Endothelial cell of umbilical vein (primary cell): ENCODE measurements at regions not wholly inside any gene's neighbourhood (a gene's known extent, or its start where the extent isn't known, plus 50 kb on each side); places are given as distances from the start of the nearest gene placed in this dataset.

Experiments
- BruUV-seq: library from RNA; stranded (reverse); fragments of 400-500 nt; replicated peaks from 2 replicates; lab custom pipeline; 2021; lab: Mats Ljungman, UMichigan
- CTCF ChIA-PET: fragments of 300-600, 350-600 bp; sonication (Branson Sonifier 250); formaldehyde crosslinking; loops from one replicate; lab custom pipeline; 2021; ENCODE audit warnings: antibody characterized with exemption, inconsistent platforms; lab: Charles Lee
- POLR2A ChIA-PET: fragments of 300-600, 350-600 bp; sonication (Branson Sonifier 250); formaldehyde crosslinking; loops from one replicate; lab custom pipeline; 2021; ENCODE audit warnings: antibody characterized with exemption, inconsistent platforms; lab: Charles Lee
- DNase-seq: peaks from one replicate; pipeline ENCODE4 v3.0.0-alpha.2; 2011; ENCODE audit warnings: low read depth, low spot score
- FAIRE-seq: peaks from 2 replicates; lab custom pipeline; 2011; peaks lifted over from hg19 to GRCh38; lab: Jason Lieb, UNC
- H2AFZ ChIP-seq: 2 replicates; pipeline ENCODE4 v1.6.0; 2012; ENCODE audit warnings: low read depth, low read length, control low read depth, inconsistent platforms
- H3K27ac ChIP-seq: 2 replicates; pipeline ENCODE4 v1.5.1; 2011; ENCODE audit warnings: low read depth, mild to moderate bottlenecking, control low read depth, low read length, moderate library complexity; ENCODE audit not compliant: insufficient read depth
- H3K27me3 ChIP-seq, 2 experiments: 2 replicates each; pipeline versions ENCODE4 v1.6.0 to v1.6.1; 2011; ENCODE audit warnings: low read length in 2 of 2, mixed read lengths in 1 of 2; ENCODE audit not compliant: control insufficient read depth in 2 of 2, insufficient read depth in 2 of 2
- H3K36me3 ChIP-seq, 2 experiments: 2 replicates in 1 of 2; 3 replicates in 1 of 2; pipeline ENCODE4 v1.5.1; 2011; ENCODE audit warnings: low read length in 2 of 2, mild to moderate bottlenecking in 1 of 2, moderate library complexity in 1 of 2; ENCODE audit not compliant: control insufficient read depth in 2 of 2, insufficient read depth in 2 of 2; ENCODE audit errors: extremely low read depth in 1 of 2
- H3K4me1 ChIP-seq: 3 replicates; pipeline ENCODE4 v1.5.1; 2011; ENCODE audit warnings: mild to moderate bottlenecking, low read length; ENCODE audit not compliant: control insufficient read depth, insufficient read depth; ENCODE audit errors: extremely low read depth
- H3K4me2 ChIP-seq: 2 replicates; pipeline ENCODE4 v1.6.1; 2011; ENCODE audit warnings: low read length, control low read depth, mixed read lengths; ENCODE audit not compliant: insufficient read depth
- H3K4me3 ChIP-seq, 3 experiments: fragments of 200-600 bp in 1 of 3; sonication (generic), shearing (Covaris generic) in 1 of 3; replicated peaks in 1 of 3; 2 replicates each; pipeline ENCODE4 v1.5.1; 2011 to 2016; ENCODE audit warnings: control low read depth in 3 of 3, low read length in 3 of 3, mild to moderate bottlenecking in 2 of 3, inconsistent platforms in 1 of 3, low read depth in 1 of 3, moderate library complexity in 1 of 3; ENCODE audit not compliant: insufficient read depth in 1 of 3
- H3K79me2 ChIP-seq: 2 replicates; pipeline ENCODE4 v1.6.0; 2012; ENCODE audit warnings: low read length, inconsistent platforms; ENCODE audit not compliant: control insufficient read depth, insufficient read depth
- H3K9ac ChIP-seq: replicated peaks from 2 replicates; pipeline ENCODE3; 2011; ENCODE audit warnings: low read length, control low read depth; ENCODE audit not compliant: insufficient read depth; ENCODE audit errors: extremely low read depth
- H3K9me1 ChIP-seq: replicated peaks from 3 replicates; pipeline ENCODE4 v1.6.0; 2011; ENCODE audit warnings: mild to moderate bottlenecking, low read length; ENCODE audit not compliant: control insufficient read depth, insufficient read depth; ENCODE audit errors: extremely low read depth
- H3K9me3 ChIP-seq: replicated peaks from 2 replicates; pipeline ENCODE4 v1.5.1; 2012; ENCODE audit warnings: low read length, inconsistent platforms; ENCODE audit not compliant: control insufficient read depth, insufficient read depth
- H4K20me1 ChIP-seq: replicated peaks from 2 replicates; pipeline ENCODE3; 2011; ENCODE audit warnings: mild to moderate bottlenecking, low read length; ENCODE audit not compliant: control insufficient read depth, insufficient read depth; ENCODE audit errors: extremely low read depth
- CTCF ChIP-seq, 2 donors: IDR thresholded peaks; 1 replicate in 1 of 2; 2 replicates in 1 of 2; pipeline ENCODE4 v1.5.1; 2011; ENCODE audit warnings: low read length in 2 of 2, mild to moderate bottlenecking in 2 of 2, moderate library complexity in 2 of 2, control low read depth in 1 of 2, inconsistent platforms in 1 of 2, low read depth in 1 of 2; ENCODE audit not compliant: insufficient read depth in 1 of 2; ENCODE audit errors: extremely low read depth in 1 of 2
- EZH2 ChIP-seq: IDR thresholded peaks from 2 replicates; pipeline ENCODE4 v1.6.1; 2012; ENCODE audit warnings: borderline replicate concordance, low read depth, mild to moderate bottlenecking, moderate library complexity, low read length, inconsistent platforms; ENCODE audit not compliant: severe bottlenecking
- FOS ChIP-seq: IDR thresholded peaks from 2 replicates; pipeline ENCODE4 v1.6.1; 2011; ENCODE audit warnings: mild to moderate bottlenecking, low read length, moderate library complexity, borderline replicate concordance; ENCODE audit not compliant: insufficient read depth
- GATA2 ChIP-seq: IDR thresholded peaks from 2 replicates; pipeline ENCODE4 v1.7.0; 2011; ENCODE audit warnings: low read depth, mild to moderate bottlenecking, moderate library complexity, mixed read lengths, low read length; ENCODE audit not compliant: insufficient read length, insufficient read depth
- JUN ChIP-seq: IDR thresholded peaks from 2 replicates; pipeline ENCODE4 v1.6.1; 2011; ENCODE audit warnings: borderline replicate concordance, low read depth; ENCODE audit not compliant: insufficient read length, insufficient read depth
- MAX ChIP-seq: IDR thresholded peaks from 2 replicates; pipeline ENCODE4 v1.6.1; 2011; ENCODE audit not compliant: insufficient read depth, insufficient read length
- MYC ChIP-seq: IDR thresholded peaks from one replicate; pipeline ENCODE4 v1.6.1; 2011; ENCODE audit warnings: mild to moderate bottlenecking, low read depth, low read length
- POLR2A ChIP-seq: IDR thresholded peaks from 2 replicates; pipeline ENCODE4 v1.6.1; 2012; ENCODE audit warnings: low read depth, mild to moderate bottlenecking, control low read depth, low read length
- POLR2AphosphoS5 ChIP-seq: IDR thresholded peaks from 2 replicates; pipeline ENCODE4 v1.6.1; 2012; ENCODE audit warnings: low read depth, mild to moderate bottlenecking, control low read depth, low read length, moderate library complexity; ENCODE audit not compliant: insufficient read depth
- dilution Hi-C: fragments of 300-500 bp; cut with MboI; formaldehyde crosslinking; loops from one replicate; pipeline ENCODE4 v1.15.0; 2019; ENCODE audit warnings: low sequenced_read_pairs; ENCODE audit not compliant: extremely low pct_ligation_motif_present
- intact Hi-C: fragments of 100-400 bp; cut with micrococcal nuclease; formaldehyde crosslinking; loops from one replicate; pipeline ENCODE4 v1.10.0; 2022

- no peaks in the 10 kb centered on the region for H4K20me1 ChIP-seq
- peaks cover 1% of the 10 kb centered on the region for H3K9me3 ChIP-seq
- no peak overlapping the region for H3K4me2 ChIP-seq
- no peak overlapping the region for H3K9ac ChIP-seq
- no peak for TF ChIP-seq POLR2AphosphoS5
- no peak for TF ChIP-seq POLR2A
- no peak for TF ChIP-seq GATA2
- TF ChIP-seq MAX, result no peak
- TF ChIP-seq JUN, result no peak
- no peak for TF ChIP-seq FOS
- TF ChIP-seq EZH2, result no peak
- TF ChIP-seq CTCF (IDR thresholded peaks at IDR 0.05; ENCODE audit: extremely low read depth in 1 of 2, insufficient read depth in 1 of 2, low read depth in 1 of 2, low read length in 2 of 2), result no peak
- no peak for TF ChIP-seq MYC
- no peak overlapping the region for H3K4me3 ChIP-seq
- CTCF ChIA-PET, result interaction anchor here (1.1 to 2.4 kb wide), 6 partner anchors 10 to 328 kb away, joined by 3 to 9 read pairs (median 6); no protein-coding TSS in a partner anchor
- H2AFZ ChIP-seq, result no peak overlapping the region
- no peaks in the 10 kb centered on the region for H3K79me2 ChIP-seq
- intact Hi-C loops, result loop anchor here (10.0 kb wide), 1 partner anchor 226 kb away; no protein-coding TSS in a partner anchor
- POLR2A ChIA-PET, result no interaction called here
- H3K4me1 ChIP-seq, result peaks cover 7% of the 10 kb centered on the region
- FAIRE-seq (no peak), DNase-seq (no peak)
- no peak overlapping the region for H3K27ac ChIP-seq
- H3K27me3 ChIP-seq, result peaks cover 2 to 7% of the 10 kb centered on the region in 2 experiments
- dilution Hi-C loops, result no loop called here
- no TSS peak for BruUV-seq
- no peaks in the 10 kb centered on the region for H3K9me1 ChIP-seq
- no peaks in the 10 kb centered on the region for H3K36me3 ChIP-seq
These were observed 65.3 kb upstream of the GLI2 start for GRCh38 chr2:120670371-120670770.
